Activated CD8-positive, alpha-beta T cell treated with anti-CD3 and anti-CD28 coated beads, Interleukin-2, amount 10 ng/mL, durations not matched to agents 7 days and 5 days (primary cell): ENCODE measurements at regions not wholly inside any gene's neighbourhood (a gene's known extent, or its start where the extent isn't known, plus 50 kb on each side); places are given as distances from the start of the nearest gene placed in this dataset.

ENCODE experiments used
- ATAC-seq: fragments of 150-1000 bp; cut with Tn5 transposase; one replicate; pipeline ENCODE4 v1.10.0; 2021; ENCODE audit warnings: moderate library complexity
- CTCF ChIA-PET: fragments of 350-600 bp; sonication (Branson Sonifier 250); formaldehyde crosslinking; loops from one replicate; lab custom pipeline; 2021; ENCODE audit warnings: antibody characterized with exemption; lab: Charles Lee
- POLR2A ChIA-PET: fragments of 350-600 bp; sonication (Branson Sonifier 250); formaldehyde crosslinking; loops from one replicate; lab custom pipeline; 2021; ENCODE audit warnings: antibody characterized with exemption; lab: Charles Lee
- DNase-seq: peaks from one replicate; pipeline ENCODE4 v3.0.0-alpha.2; 2020
- H3K27ac Mint-ChIP-seq: one replicate; pipeline ENCODE4 v1.8.0; 2021; ENCODE audit warnings: mild to moderate bottlenecking, mixed read lengths
- H3K27me3 Mint-ChIP-seq: one replicate; pipeline ENCODE4 v1.8.0; 2021; ENCODE audit warnings: low read depth, mixed read lengths
- H3K36me3 Mint-ChIP-seq: one replicate; pipeline ENCODE4 v1.8.0; 2021; ENCODE audit warnings: low read depth, mixed read lengths
- H3K4me1 Mint-ChIP-seq: one replicate; pipeline ENCODE4 v1.8.0; 2021; ENCODE audit warnings: low read depth, mixed read lengths
- H3K4me3 Mint-ChIP-seq: one replicate; pipeline ENCODE4 v1.8.0; 2021; ENCODE audit warnings: mild to moderate bottlenecking, mixed read lengths
- H3K9me3 Mint-ChIP-seq: one replicate; pipeline ENCODE4 v1.8.0; 2022; ENCODE audit warnings: mixed read lengths; ENCODE audit not compliant: insufficient read depth

DNA sequence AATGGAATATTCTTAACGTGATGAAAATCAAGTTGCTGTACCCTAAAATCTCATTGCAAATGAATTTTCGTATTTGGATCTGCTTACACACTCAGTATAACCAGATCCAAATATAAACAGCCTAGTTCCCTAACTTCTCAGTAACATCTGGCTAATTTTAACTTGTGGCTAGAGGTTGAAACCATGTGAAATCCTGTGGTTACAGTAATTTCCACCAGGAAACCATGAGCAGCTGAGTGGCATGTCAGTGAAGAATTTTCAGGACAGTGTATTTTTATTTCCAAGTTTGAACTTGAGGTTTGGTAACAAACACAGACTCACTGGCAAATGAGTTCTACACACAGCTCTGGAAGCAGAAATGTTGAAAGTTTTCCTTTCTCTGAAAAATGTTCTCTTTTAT lies 754.1 kb downstream of the NR2F2 start:
- ChIA-PET POLR2A (interaction anchor here (0.6 kb wide), 1 partner anchor 383 kb away, joined by 3 read pairs; no protein-coding TSS in a partner anchor), CTCF (no interaction called here)
- H3K4me3 Mint-ChIP-seq: no peak overlapping the region
- no peaks in the 10 kb centered on the region for H3K36me3 Mint-ChIP-seq
- no peak for ATAC-seq
- H3K27me3 Mint-ChIP-seq: no peaks in the 10 kb centered on the region
- no peak overlapping the region for H3K27ac Mint-ChIP-seq
- no peaks in the 10 kb centered on the region for H3K4me1 Mint-ChIP-seq
- H3K9me3 Mint-ChIP-seq: no peaks in the 10 kb centered on the region
- no peak for DNase-seq

DNA sequence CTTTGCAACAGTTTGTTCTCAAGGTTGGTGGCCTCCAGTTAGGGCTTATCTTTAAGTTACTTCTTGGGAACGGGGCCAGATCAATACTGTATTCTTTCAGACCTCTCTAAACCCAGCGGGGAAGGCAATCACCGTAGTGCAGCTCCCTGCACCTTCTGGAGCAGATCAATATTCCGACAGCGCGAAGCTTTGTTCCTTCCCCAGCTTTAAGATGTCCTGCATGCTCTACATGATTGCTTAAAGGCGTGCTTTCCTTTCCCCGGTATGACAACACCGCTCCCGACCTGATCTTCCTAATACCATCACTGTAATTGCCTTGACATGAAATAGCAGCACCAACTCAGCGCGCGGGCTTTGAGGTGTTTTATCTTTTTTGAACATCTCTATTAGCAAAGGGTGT lies 755.2 kb downstream of the NR2F2 start:
- Mint-ChIP-seq H3K36me3 (no peaks in the 10 kb centered on the region), H3K27ac (no peak overlapping the region), H3K9me3 (peaks cover 4% of the 10 kb centered on the region), H3K4me1 (no peaks in the 10 kb centered on the region), H3K27me3 (no peaks in the 10 kb centered on the region), H3K4me3 (no peak overlapping the region)
- DNase-seq: no peak
- no peak for ATAC-seq
- POLR2A ChIA-PET: no interaction called here
- CTCF ChIA-PET: no interaction called here

DNA sequence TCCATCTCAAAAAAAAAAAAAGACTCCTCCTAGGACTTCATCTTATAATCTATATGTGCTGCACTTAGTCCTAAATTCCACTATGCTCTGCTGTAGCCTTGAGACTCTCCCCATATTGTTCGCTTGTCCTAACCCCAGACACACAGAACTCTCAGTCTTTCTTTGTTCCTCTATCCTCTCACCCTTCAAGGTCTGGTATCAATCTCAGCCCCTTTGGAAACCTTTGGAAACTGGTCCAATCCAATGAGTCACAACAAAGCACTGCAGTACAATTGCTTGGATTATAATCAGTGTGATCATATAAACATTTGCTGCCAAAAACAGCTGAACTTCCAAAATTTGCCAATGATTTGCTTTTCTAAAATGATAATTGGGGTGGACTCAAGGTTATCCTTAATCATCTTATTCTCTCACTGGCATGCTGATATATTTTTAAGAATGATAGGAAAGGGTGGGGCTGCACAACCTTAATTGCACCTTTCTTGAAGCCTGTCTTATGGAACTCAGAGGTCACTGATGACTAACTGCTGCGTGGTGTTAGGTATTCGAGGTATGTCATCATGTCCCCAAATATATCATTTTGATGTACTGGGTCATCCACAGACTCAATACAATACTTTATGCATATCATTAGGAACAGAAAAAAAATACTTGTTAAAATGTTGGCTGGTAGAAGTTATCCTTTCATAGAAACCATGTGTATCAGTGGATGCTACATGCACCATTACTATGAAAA lies 756.7 kb downstream of the NR2F2 start:
- H3K27ac Mint-ChIP-seq: no peak overlapping the region
- ATAC-seq (no peak), DNase-seq (no peak)
- no peaks in the 10 kb centered on the region for H3K27me3 Mint-ChIP-seq
- CTCF ChIA-PET: no interaction called here
- no peaks in the 10 kb centered on the region for H3K4me1 Mint-ChIP-seq
- H3K9me3 Mint-ChIP-seq: peaks cover 4% of the 10 kb centered on the region
- H3K36me3 Mint-ChIP-seq: no peaks in the 10 kb centered on the region
- POLR2A ChIA-PET: no interaction called here
- H3K4me3 Mint-ChIP-seq: no peak overlapping the region

DNA sequence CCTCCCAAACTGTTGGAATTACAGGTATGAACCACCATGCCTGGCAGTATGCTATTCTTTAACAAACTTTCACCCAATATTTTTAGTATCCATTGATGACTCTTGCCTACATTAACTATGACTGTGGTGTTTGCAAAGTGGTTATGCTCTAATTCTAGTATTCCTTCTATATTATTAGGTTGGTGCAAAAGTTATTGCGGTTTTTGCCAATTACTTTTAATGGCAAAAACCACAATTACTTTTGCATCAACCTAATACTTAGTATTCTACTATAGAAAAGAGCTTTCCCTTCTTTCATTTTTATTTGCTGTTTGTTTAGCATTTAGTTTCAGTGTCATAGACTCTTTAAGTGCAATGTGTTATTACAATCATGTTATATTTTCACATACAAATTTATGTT lies 760.6 kb downstream of the NR2F2 start:
- Mint-ChIP-seq H3K27me3 (no peaks in the 10 kb centered on the region), H3K4me1 (no peaks in the 10 kb centered on the region), H3K9me3 (peaks cover 4% of the 10 kb centered on the region), H3K36me3 (no peaks in the 10 kb centered on the region), H3K4me3 (no peak overlapping the region), H3K27ac (no peak overlapping the region)
- DNase-seq: no peak
- ATAC-seq: no peak
- CTCF ChIA-PET: no interaction called here
- POLR2A ChIA-PET: no interaction called here

DNA sequence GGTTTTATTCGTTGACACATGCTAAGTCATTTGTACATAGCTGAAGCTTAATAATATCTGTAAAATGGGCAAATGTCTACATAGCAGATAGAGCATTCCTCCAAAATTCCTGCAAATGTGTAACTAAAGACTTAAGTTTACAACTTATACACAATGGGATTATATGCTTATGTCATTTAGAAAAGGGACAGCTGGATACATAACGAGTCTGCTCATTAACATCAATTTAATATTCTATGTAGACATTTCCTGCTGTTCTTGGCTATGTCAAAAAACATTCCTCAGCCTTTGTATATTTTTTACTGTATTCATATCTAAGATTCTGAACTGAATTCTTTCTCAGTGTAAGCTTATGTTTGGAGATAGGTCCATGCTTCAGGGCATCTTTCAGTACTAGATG lies 762.2 kb downstream of the NR2F2 start:
- POLR2A ChIA-PET: no interaction called here
- no peak overlapping the region for H3K4me3 Mint-ChIP-seq
- no peaks in the 10 kb centered on the region for H3K27me3 Mint-ChIP-seq
- no peaks in the 10 kb centered on the region for H3K36me3 Mint-ChIP-seq
- no peaks in the 10 kb centered on the region for H3K4me1 Mint-ChIP-seq
- DNase-seq (no peak), ATAC-seq (no peak)
- peaks cover 9% of the 10 kb centered on the region for H3K9me3 Mint-ChIP-seq
- CTCF ChIA-PET: no interaction called here
- H3K27ac Mint-ChIP-seq: no peak overlapping the region

DNA sequence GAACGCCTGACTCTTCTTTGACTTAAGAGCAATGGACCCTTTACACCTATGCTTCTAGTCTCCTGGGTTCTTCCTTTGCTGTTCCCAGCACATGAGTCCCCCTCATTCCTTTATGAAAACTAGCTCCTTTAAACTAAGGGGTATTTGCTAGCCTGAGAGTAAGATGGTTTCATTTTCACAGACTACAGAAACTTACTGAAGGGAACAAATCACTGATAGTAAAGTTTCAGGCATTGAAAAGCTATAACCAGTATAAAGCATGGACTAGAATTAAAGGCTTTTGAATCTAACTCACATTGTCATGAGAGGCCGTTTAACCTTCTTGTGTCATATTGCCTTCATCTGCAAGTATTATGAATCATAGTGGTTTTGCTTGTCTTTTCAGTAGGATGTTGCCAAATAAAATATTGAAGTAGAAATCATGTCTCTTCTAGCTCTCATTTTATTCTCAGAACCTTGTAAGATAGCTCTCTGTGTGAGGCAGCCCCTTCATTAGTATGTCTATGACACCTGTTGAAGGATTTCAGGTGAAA lies 765.9 kb downstream of the NR2F2 start:
- POLR2A ChIA-PET: no interaction called here
- DNase-seq (no peak), ATAC-seq (no peak)
- Mint-ChIP-seq H3K4me1 (no peaks in the 10 kb centered on the region), H3K4me3 (no peak overlapping the region), H3K27ac (no peak overlapping the region), H3K27me3 (no peaks in the 10 kb centered on the region), H3K9me3 (peaks cover 12% of the 10 kb centered on the region), H3K36me3 (no peaks in the 10 kb centered on the region)
- CTCF ChIA-PET: no interaction called here

DNA sequence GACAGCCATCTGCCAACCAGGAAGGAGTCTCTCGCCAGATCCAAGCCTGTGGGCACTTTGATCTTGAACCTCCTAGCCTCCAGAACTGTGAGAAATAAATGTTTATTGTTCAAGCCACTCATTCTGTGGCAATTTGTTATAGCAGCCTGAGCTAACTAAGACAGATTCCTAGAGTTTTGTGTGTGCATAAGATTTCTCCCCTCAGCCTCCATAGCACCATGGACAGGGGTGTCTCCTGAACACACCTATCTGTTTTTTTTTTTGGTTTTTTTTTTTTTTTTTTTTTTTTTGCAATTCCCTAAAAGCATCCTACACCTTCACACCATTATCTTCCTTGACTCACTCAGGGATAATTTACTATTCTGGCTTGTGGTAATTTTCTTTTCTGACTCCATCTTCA lies 768.5 kb downstream of the NR2F2 start:
- Mint-ChIP-seq H3K4me3 (no peak overlapping the region), H3K27me3 (no peaks in the 10 kb centered on the region), H3K27ac (no peak overlapping the region), H3K36me3 (no peaks in the 10 kb centered on the region), H3K9me3 (peaks cover 12% of the 10 kb centered on the region), H3K4me1 (no peaks in the 10 kb centered on the region)
- ChIA-PET CTCF (no interaction called here), POLR2A (no interaction called here)
- no peak for DNase-seq
- ATAC-seq: no peak

DNA sequence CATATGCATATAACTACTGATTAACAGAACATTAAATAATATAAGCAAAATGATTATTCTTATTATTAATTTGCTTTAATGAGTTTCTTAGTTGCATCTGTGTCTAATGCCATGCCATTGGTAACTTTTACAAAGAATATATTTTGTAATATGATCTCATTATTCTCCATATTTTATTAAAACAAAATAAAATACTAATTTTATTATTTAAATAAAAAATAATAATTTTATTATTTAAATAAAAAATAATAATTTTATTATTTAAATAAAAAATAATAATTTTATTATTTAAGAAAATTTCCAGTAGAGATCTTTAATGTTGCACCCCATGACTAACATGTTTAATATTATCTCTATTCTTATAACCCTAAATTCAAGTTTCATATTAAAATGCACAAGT lies 771.1 kb downstream of the NR2F2 start:
- no peak for DNase-seq
- CTCF ChIA-PET: no interaction called here

DNA sequence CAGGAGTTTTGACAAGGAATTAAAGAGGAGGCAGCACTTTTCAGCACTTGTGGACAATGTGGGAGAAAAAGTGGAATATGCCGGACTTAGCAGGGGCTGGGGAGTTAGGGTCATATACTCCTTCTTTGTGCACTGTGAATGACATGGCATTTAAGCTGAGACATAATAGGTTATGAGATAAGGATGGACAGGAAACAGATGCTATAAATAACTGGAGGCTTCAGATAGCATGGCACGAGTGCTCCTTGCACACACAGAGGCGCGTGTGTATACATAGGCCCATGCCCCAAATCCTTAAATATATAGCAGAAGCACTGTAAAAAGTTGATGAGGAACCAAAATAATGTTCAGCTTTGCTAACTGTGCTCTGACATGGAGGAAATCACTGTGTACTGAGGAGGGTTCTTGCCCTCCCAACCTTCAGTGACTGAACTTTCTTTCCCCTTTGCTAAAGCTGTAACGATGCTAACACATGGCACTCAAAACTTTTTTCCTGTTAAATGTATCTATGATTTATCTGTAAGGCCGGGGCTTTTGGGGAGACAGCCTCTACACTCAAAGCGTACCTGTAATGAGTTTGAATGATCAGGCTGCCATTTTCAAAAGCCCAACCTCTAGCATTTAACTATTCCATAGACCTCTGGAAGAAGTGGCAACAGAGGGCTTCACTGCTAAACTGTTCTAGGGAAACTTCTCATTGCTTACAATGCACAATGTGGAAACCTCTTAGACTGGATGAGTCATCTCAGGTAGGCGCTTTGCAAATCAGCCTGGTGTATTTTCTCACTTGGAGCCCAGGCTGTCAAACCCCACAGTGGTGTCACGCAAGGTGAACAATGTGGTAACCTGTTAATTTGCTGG lies 784.6 kb downstream of the NR2F2 start:
- Mint-ChIP-seq H3K27ac (no peak overlapping the region), H3K4me1 (no peaks in the 10 kb centered on the region), H3K36me3 (no peaks in the 10 kb centered on the region), H3K9me3 (peaks cover 14% of the 10 kb centered on the region), H3K4me3 (no peak overlapping the region), H3K27me3 (no peaks in the 10 kb centered on the region)
- ATAC-seq: no peak
- POLR2A ChIA-PET: no interaction called here
- CTCF ChIA-PET: no interaction called here
- DNase-seq: no peak

More for the DNA sequence above, 771.1 kb downstream of the NR2F2 start:
- Mint-ChIP-seq H3K9me3 (peaks cover 12% of the 10 kb centered on the region), H3K4me1 (no peaks in the 10 kb centered on the region), H3K36me3 (no peaks in the 10 kb centered on the region), H3K4me3 (no peak overlapping the region), H3K27ac (no peak overlapping the region), H3K27me3 (no peaks in the 10 kb centered on the region)
- POLR2A ChIA-PET: no interaction called here
- ATAC-seq: no peak

DNA sequence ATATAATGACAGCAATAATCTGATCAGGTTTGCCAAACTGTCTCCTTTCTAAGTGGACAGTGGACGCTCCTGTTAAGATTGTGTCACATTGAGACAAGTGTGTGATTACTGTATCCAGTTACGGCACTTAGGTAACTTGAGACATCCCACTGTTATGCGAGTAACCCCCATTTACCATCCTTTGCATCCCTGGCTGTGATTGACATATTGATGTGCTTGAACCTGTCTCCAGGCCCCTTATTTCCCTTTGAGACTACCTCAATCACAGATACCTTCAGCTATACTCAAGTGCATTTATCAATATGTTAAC lies 785.2 kb downstream of the NR2F2 start:
- no peak overlapping the region for H3K4me3 Mint-ChIP-seq
- ChIA-PET POLR2A (no interaction called here), CTCF (no interaction called here)
- peaks cover 18% of the 10 kb centered on the region for H3K9me3 Mint-ChIP-seq
- H3K4me1 Mint-ChIP-seq: no peaks in the 10 kb centered on the region
- ATAC-seq: no peak
- H3K27ac Mint-ChIP-seq: no peak overlapping the region
- H3K27me3 Mint-ChIP-seq: no peaks in the 10 kb centered on the region
- no peak for DNase-seq
- H3K36me3 Mint-ChIP-seq: no peaks in the 10 kb centered on the region

DNA sequence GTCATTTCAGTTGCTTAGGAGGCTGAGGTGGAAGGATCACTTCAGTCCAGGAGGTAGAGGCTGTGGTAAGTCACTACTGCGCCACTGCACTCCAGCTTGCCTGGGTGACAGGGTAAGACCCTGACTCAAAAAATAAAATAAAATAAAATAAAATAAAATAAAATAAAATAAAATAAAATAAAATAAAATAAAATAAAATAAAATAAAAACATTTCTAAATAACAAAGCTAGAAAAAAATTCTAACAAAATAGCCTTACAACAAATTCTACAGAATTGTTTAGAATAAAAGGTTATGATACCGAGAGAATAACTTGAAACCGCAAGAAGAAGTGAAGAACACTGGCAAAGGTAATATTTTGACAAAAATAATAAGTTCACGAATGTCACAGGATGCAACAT lies 794.3 kb downstream of the NR2F2 start:
- ATAC-seq (no peak), DNase-seq (no peak)
- Mint-ChIP-seq H3K4me3 (no peak overlapping the region), H3K27ac (no peak overlapping the region), H3K4me1 (no peaks in the 10 kb centered on the region), H3K9me3 (peaks cover 17% of the 10 kb centered on the region), H3K36me3 (no peaks in the 10 kb centered on the region), H3K27me3 (no peaks in the 10 kb centered on the region)
- ChIA-PET CTCF (no interaction called here), POLR2A (no interaction called here)

DNA sequence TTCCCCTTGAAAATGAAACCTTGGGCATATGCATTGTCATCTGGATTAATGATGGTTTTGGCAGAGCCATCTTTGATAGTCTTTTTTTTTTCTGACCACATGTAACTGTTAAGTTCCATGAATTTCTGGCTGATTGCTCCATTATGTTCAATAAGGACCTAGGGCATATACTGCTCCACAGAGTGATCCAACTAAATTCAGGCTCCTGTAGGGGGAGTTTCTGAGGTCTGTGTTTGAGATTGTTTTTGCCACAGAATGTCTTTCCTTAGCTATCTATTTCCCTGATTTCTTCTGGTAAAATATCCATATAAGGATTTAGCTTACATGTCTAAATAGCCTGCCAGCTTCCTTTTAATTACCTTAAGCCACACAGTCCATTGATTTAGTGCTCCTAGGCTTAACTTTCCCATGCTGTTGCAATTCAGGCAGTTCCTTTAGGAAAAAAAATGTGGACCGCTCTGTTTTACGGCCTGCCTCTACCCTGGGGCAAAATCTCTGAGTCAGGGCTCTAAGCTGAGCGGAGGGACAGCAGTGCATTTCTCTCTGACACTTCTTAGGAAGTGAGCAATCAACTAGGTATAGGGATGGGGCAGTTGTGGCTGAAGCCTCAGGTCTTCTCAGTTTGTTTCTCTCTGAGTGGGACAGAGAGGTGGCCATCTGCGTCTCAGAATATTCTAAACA lies 796.2 kb downstream of the NR2F2 start:
- ATAC-seq (no peak), DNase-seq (no peak)
- Mint-ChIP-seq H3K27me3 (no peaks in the 10 kb centered on the region), H3K27ac (no peak overlapping the region), H3K36me3 (no peaks in the 10 kb centered on the region), H3K9me3 (peaks cover 8% of the 10 kb centered on the region), H3K4me1 (no peaks in the 10 kb centered on the region), H3K4me3 (no peak overlapping the region)
- POLR2A ChIA-PET: no interaction called here
- CTCF ChIA-PET: no interaction called here
